ENCODE measurements at regions not wholly inside any gene's neighbourhood (a gene's known extent, or its start where the extent isn't known, plus 50 kb on each side); places are given as distances from the start of the nearest gene placed in this dataset.

- Histone ChIP-seq H3K36me3 (ENCODE audit: control insufficient read depth, insufficient read depth, low read length) (no peaks in the 10 kb centered on the region), H2AFZ (ENCODE audit: low read length) (no peak overlapping the region), H3K4me2 (ENCODE audit: extremely low read depth, insufficient read depth, low read length) (no peak overlapping the region), H3K27me3 (ENCODE audit: control insufficient read depth, insufficient read depth, low read length) (no peaks in the 10 kb centered on the region), H4K20me1 (ENCODE audit: control insufficient read depth, extremely low read depth, insufficient read depth, low read length) (no peaks in the 10 kb centered on the region), H3K4me1 (ENCODE audit: control insufficient read depth, extremely low read depth, insufficient read depth, low read length) (no peaks in the 10 kb centered on the region), H3K9me3 (ENCODE audit: control insufficient read depth, insufficient read depth, low read depth, low read length) (no peaks in the 10 kb centered on the region), H3K4me3 (replicated peaks in 1 of 4; ENCODE audit: control extremely low read depth in 1 of 4, insufficient read depth in 1 of 4, low read depth in 3 of 4, low read length in 4 of 4) (no peak overlapping the region), H3K9ac (ENCODE audit: insufficient read depth, low read length) (no peak overlapping the region), H3K27ac (ENCODE audit: insufficient read depth, low read length) (no peak overlapping the region), H3K79me2 (ENCODE audit: control insufficient read depth, insufficient read depth, low read length) (no peaks in the 10 kb centered on the region)
- TF ChIP-seq, protein P1, sequence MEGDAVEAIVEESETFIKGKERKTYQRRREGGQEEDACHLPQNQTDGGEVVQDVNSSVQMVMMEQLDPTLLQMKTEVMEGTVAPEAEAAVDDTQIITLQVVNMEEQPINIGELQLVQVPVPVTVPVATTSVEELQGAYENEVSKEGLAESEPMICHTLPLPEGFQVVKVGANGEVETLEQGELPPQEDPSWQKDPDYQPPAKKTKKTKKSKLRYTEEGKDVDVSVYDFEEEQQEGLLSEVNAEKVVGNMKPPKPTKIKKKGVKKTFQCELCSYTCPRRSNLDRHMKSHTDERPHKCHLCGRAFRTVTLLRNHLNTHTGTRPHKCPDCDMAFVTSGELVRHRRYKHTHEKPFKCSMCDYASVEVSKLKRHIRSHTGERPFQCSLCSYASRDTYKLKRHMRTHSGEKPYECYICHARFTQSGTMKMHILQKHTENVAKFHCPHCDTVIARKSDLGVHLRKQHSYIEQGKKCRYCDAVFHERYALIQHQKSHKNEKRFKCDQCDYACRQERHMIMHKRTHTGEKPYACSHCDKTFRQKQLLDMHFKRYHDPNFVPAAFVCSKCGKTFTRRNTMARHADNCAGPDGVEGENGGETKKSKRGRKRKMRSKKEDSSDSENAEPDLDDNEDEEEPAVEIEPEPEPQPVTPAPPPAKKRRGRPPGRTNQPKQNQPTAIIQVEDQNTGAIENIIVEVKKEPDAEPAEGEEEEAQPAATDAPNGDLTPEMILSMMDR (conservative IDR thresholded peaks at IDR 0.05 in 1 of 2, IDR thresholded peaks at IDR 0.05 in 1 of 2; ENCODE audit: low read depth in 1 of 2, low read length in 2 of 2) = no peak
- no peak for TF ChIP-seq EZH2 (IDR thresholded peaks at IDR 0.05; ENCODE audit: low read length, missing control alignments)
- DNase-seq (ENCODE audit: low read depth in 2 of 2) = no peak
Measured at GRCh38 chr9:25442526-25442925, 235.7 kb downstream of the TUSC1 start.

GRCh38 chr9:25427898-25428297 is 250.3 kb downstream of the TUSC1 start:
- TF ChIP-seq, protein P1 (conservative IDR thresholded peaks at IDR 0.05 in 1 of 2, IDR thresholded peaks at IDR 0.05 in 1 of 2; ENCODE audit: low read depth in 1 of 2, low read length in 2 of 2) = no peak
- TF ChIP-seq EZH2 (IDR thresholded peaks at IDR 0.05; ENCODE audit: low read length, missing control alignments) = no peak
- Histone ChIP-seq H3K27ac (ENCODE audit: insufficient read depth, low read length) (no peak overlapping the region), H4K20me1 (ENCODE audit: control insufficient read depth, extremely low read depth, insufficient read depth, low read length) (no peaks in the 10 kb centered on the region), H3K36me3 (ENCODE audit: control insufficient read depth, insufficient read depth, low read length) (no peaks in the 10 kb centered on the region), H3K9me3 (ENCODE audit: control insufficient read depth, insufficient read depth, low read depth, low read length) (no peaks in the 10 kb centered on the region), H3K4me3 (replicated peaks in 1 of 4; ENCODE audit: control extremely low read depth in 1 of 4, insufficient read depth in 1 of 4, low read depth in 3 of 4, low read length in 4 of 4) (no peak overlapping the region), H3K4me1 (ENCODE audit: control insufficient read depth, extremely low read depth, insufficient read depth, low read length) (no peaks in the 10 kb centered on the region), H2AFZ (ENCODE audit: low read length) (no peak overlapping the region), H3K4me2 (ENCODE audit: extremely low read depth, insufficient read depth, low read length) (no peak overlapping the region), H3K79me2 (ENCODE audit: control insufficient read depth, insufficient read depth, low read length) (no peaks in the 10 kb centered on the region), H3K9ac (ENCODE audit: insufficient read depth, low read length) (no peak overlapping the region), H3K27me3 (ENCODE audit: control insufficient read depth, insufficient read depth, low read length) (no peaks in the 10 kb centered on the region)
- no peak for DNase-seq (ENCODE audit: low read depth in 2 of 2)

GRCh38 chr9:25427290-25427689 is 251.0 kb downstream of the TUSC1 start:
- Histone ChIP-seq H3K4me3 (replicated peaks in 1 of 4; ENCODE audit: control extremely low read depth in 1 of 4, insufficient read depth in 1 of 4, low read depth in 3 of 4, low read length in 4 of 4) (no peak overlapping the region), H3K27ac (ENCODE audit: insufficient read depth, low read length) (no peak overlapping the region), H3K36me3 (ENCODE audit: control insufficient read depth, insufficient read depth, low read length) (no peaks in the 10 kb centered on the region), H3K9me3 (ENCODE audit: control insufficient read depth, insufficient read depth, low read depth, low read length) (no peaks in the 10 kb centered on the region), H3K9ac (ENCODE audit: insufficient read depth, low read length) (no peak overlapping the region), H4K20me1 (ENCODE audit: control insufficient read depth, extremely low read depth, insufficient read depth, low read length) (no peaks in the 10 kb centered on the region), H3K27me3 (ENCODE audit: control insufficient read depth, insufficient read depth, low read length) (no peaks in the 10 kb centered on the region), H3K4me1 (ENCODE audit: control insufficient read depth, extremely low read depth, insufficient read depth, low read length) (no peaks in the 10 kb centered on the region), H2AFZ (ENCODE audit: low read length) (no peak overlapping the region), H3K4me2 (ENCODE audit: extremely low read depth, insufficient read depth, low read length) (no peak overlapping the region), H3K79me2 (ENCODE audit: control insufficient read depth, insufficient read depth, low read length) (no peaks in the 10 kb centered on the region)
- DNase-seq (ENCODE audit: low read depth in 2 of 2) = no peak
- no peak for TF ChIP-seq EZH2 (IDR thresholded peaks at IDR 0.05; ENCODE audit: low read length, missing control alignments)
- TF ChIP-seq, protein P1 (conservative IDR thresholded peaks at IDR 0.05 in 1 of 2, IDR thresholded peaks at IDR 0.05 in 1 of 2; ENCODE audit: low read depth in 1 of 2, low read length in 2 of 2) = no peak
